Right ventricle myocardium inferior (tissue), 1 donor: ENCODE measurements at regions not wholly inside any gene's neighbourhood (a gene's known extent, or its start where the extent isn't known, plus 50 kb on each side); places are given as distances from the start of the nearest gene placed in this dataset.

Experiments used
- ATAC-seq: fragments of 200-7000 bp; cut with Tn5 transposase; one replicate; pipeline ENCODE4 v1.9.1; 2020; ENCODE audit warnings: mild to moderate bottlenecking, moderate library complexity
- DNase-seq: peaks from one replicate; pipeline ENCODE4 v3.0.0; 2021; ENCODE audit errors: missing footprints
- intact Hi-C: fragments of 100-400 bp; cut with DNase I; formaldehyde crosslinking; loops from one replicate; pipeline ENCODE4 v1.11.0; 2022
- donor health status: DM: no; HTN: yes; CAD: no; lungs with severe emphysema.

- ATAC-seq (no peak), DNase-seq (no peak)
- intact Hi-C loops = no loop called here
These were observed 153.6 kb downstream of the KATNIP start for GRCh38 chr16:27703545-27703944.

- intact Hi-C loops = no loop called here
- ATAC-seq = no peak
- no peak for DNase-seq
These were observed 154.3 kb downstream of the KATNIP start for GRCh38 chr16:27704252-27704651.

- DNase-seq = no peak
- intact Hi-C loops = no loop called here
- ATAC-seq = no peak
These were observed 156.4 kb downstream of the KATNIP start for GRCh38 chr16:27706156-27706865.

GRCh38 chr16:27706866-27707685 is 157.1 kb downstream of the KATNIP start:
- intact Hi-C loops = no loop called here
- no peak for ATAC-seq
- no peak for DNase-seq

GRCh38 chr16:27708651-27709050 is 158.7 kb downstream of the KATNIP start:
- no peak for DNase-seq
- ATAC-seq = no peak
- intact Hi-C loops = no loop called here

- intact Hi-C loops = no loop called here
- ATAC-seq = no peak
- no peak for DNase-seq
These were observed 162.3 kb downstream of the KATNIP start for GRCh38 chr16:27712251-27712711.

- no peak for DNase-seq
- intact Hi-C loops = no loop called here
- ATAC-seq = no peak
These were observed 167.8 kb downstream of the KATNIP start for GRCh38 chr16:27717726-27718125.

- no peak for ATAC-seq
- intact Hi-C loops = no loop called here
These were observed 168.5 kb downstream of the KATNIP start for GRCh38 chr16:27718201-27719105.

GRCh38 chr16:27719106-27719445 is 169.1 kb downstream of the KATNIP start:
- DNase-seq (no peak), ATAC-seq (no peak)
- intact Hi-C loops = no loop called here

More at GRCh38 chr16:27718201-27719105, 168.5 kb downstream of the KATNIP start:
- no peak for DNase-seq

- intact Hi-C loops = no loop called here
- ATAC-seq = peak; percentile 39
- DNase-seq = peak; percentile 85
These were observed 171.0 kb downstream of the KATNIP start for GRCh38 chr16:27720731-27721530.

GRCh38 chr16:27721531-27722181 is 171.7 kb downstream of the KATNIP start:
- intact Hi-C loops = no loop called here
- ATAC-seq = peak; percentile 94
- DNase-seq = peak; percentile 90

- ATAC-seq (no peak), DNase-seq (no peak)
- intact Hi-C loops = no loop called here
These were observed 172.3 kb downstream of the KATNIP start for GRCh38 chr16:27722207-27722606.

GRCh38 chr16:27722892-27723450 is 173.0 kb downstream of the KATNIP start:
- ATAC-seq (no peak), DNase-seq (no peak)
- intact Hi-C loops = no loop called here

GRCh38 chr16:27723711-27724481 is 174.0 kb downstream of the KATNIP start:
- intact Hi-C loops = no loop called here
- ATAC-seq = no peak
- no peak for DNase-seq

GRCh38 chr16:27724482-27725235 is 174.7 kb downstream of the KATNIP start:
- DNase-seq (no peak), ATAC-seq (no peak)
- intact Hi-C loops = no loop called here

- intact Hi-C loops = no loop called here
- no peak for DNase-seq
- ATAC-seq = no peak
These were observed 175.5 kb downstream of the KATNIP start for GRCh38 chr16:27725236-27726000.
